Colonic mucosa (tissue), 4 donors: ENCODE measurements at regions not wholly inside any gene's neighbourhood (a gene's known extent, or its start where the extent isn't known, plus 50 kb on each side); places are given as distances from the start of the nearest gene placed in this dataset.
"Not testable (repeated sequence)": the region's sequence is repeated elsewhere in the genome, so short reads cannot be mapped to it uniquely, and the experiment has no call there.

Experiments used
- DNase-seq: peaks from one replicate; pipeline ENCODE4 v3.0.0-alpha.2; 2020
- H3K27ac ChIP-seq: fragments of 200-600 bp; one replicate; pipeline ENCODE4 v1.8.0; 2021
- H3K27me3 ChIP-seq: fragments of 200-600 bp; one replicate; pipeline ENCODE4 v1.8.0; 2021
- H3K36me3 ChIP-seq: fragments of 200-600 bp; one replicate; pipeline ENCODE4 v1.8.0; 2021
- H3K4me1 ChIP-seq: fragments of 200-600 bp; one replicate; pipeline ENCODE4 v1.8.0; 2021; ENCODE audit warnings: mild to moderate bottlenecking
- H3K4me3 ChIP-seq: fragments of 200-600 bp; one replicate; pipeline ENCODE4 v1.8.0; 2021
- H3K9ac ChIP-seq, 2 donors: one replicate each; pipeline ENCODE4 v1.7.0; 2013; ENCODE audit warnings: control low read depth in 2 of 2, low read depth in 2 of 2, low read length in 2 of 2
- H3K9me3 ChIP-seq: fragments of 200-600 bp; one replicate; pipeline ENCODE4 v1.8.0; 2021
- CTCF ChIP-seq: fragments of 200-600 bp; IDR thresholded peaks from one replicate; pipeline ENCODE4 v1.8.0; 2022; ENCODE audit warnings: antibody characterized with exemption, mild to moderate bottlenecking
- intact Hi-C: fragments of 100-400 bp; cut with DNase I; formaldehyde crosslinking; loops from one replicate; pipeline ENCODE4 v1.14.1; 2022
- donor health status: healthy.
- donor health status: DM: no; HTN: no; CAD: no.
- donor health status: DM: no; HTN: no; CAD: no.

- Histone ChIP-seq H3K9ac (no peak overlapping the region), H3K36me3 (no peaks in the 10 kb centered on the region), H3K27ac (no peak overlapping the region), H3K9me3 (no peaks in the 10 kb centered on the region), H3K27me3 (no peaks in the 10 kb centered on the region), H3K4me3 (no peak overlapping the region), H3K4me1 (no peaks in the 10 kb centered on the region)
- no peak for TF ChIP-seq CTCF
- intact Hi-C loops = no loop called here
- DNase-seq = no peak
These were observed 119.3 kb upstream of the CALCR start for GRCh38 chr7:93693796-93694195.

- TF ChIP-seq CTCF = no peak
- Histone ChIP-seq H3K4me1 (no peaks in the 10 kb centered on the region), H3K27me3 (no peaks in the 10 kb centered on the region), H3K9ac (no peak overlapping the region), H3K27ac (no peak overlapping the region), H3K36me3 (no peaks in the 10 kb centered on the region), H3K4me3 (no peak overlapping the region), H3K9me3 (no peaks in the 10 kb centered on the region)
- DNase-seq = no peak
- intact Hi-C loops = no loop called here
These were observed 115.5 kb upstream of the CALCR start for GRCh38 chr7:93690021-93690420.

GRCh38 chr7:93678185-93678584 is 103.7 kb upstream of the CALCR start:
- Histone ChIP-seq H3K9me3 (no peaks in the 10 kb centered on the region), H3K4me3 (no peak overlapping the region), H3K27ac (no peak overlapping the region), H3K36me3 (no peaks in the 10 kb centered on the region), H3K9ac (no peak overlapping the region), H3K27me3 (no peaks in the 10 kb centered on the region), H3K4me1 (no peaks in the 10 kb centered on the region)
- no peak for DNase-seq
- TF ChIP-seq CTCF = no peak
- intact Hi-C loops = no loop called here

GRCh38 chr7:93663561-93664299 is 89.2 kb upstream of the CALCR start:
- H3K27ac ChIP-seq = no peak overlapping the region
- H3K4me3 ChIP-seq = no peak overlapping the region
- intact Hi-C loops = no loop called here
- TF ChIP-seq CTCF = no peak
- no peak overlapping the region for H3K9ac ChIP-seq
- no peaks in the 10 kb centered on the region for H3K36me3 ChIP-seq
- DNase-seq = no peak
- H3K27me3 ChIP-seq = no peaks in the 10 kb centered on the region
- H3K9me3 ChIP-seq = no peaks in the 10 kb centered on the region
- H3K4me1 ChIP-seq = no peaks in the 10 kb centered on the region

GRCh38 chr7:93658163-93658562 is 83.6 kb upstream of the CALCR start:
- H3K9me3 ChIP-seq, H3K36me3 ChIP-seq, H3K9ac ChIP-seq, intact Hi-C loops, DNase-seq, H3K27me3 ChIP-seq, H3K4me3 ChIP-seq, H3K27ac ChIP-seq, H3K4me1 ChIP-seq: not testable (repeated sequence)

- H3K4me3 ChIP-seq = no peak overlapping the region
- no peak for TF ChIP-seq CTCF
- H3K27me3 ChIP-seq = no peaks in the 10 kb centered on the region
- no peaks in the 10 kb centered on the region for H3K36me3 ChIP-seq
- no peaks in the 10 kb centered on the region for H3K4me1 ChIP-seq
- intact Hi-C loops = no loop called here
- no peak overlapping the region for H3K9ac ChIP-seq
- H3K9me3 ChIP-seq = no peaks in the 10 kb centered on the region
- no peak for DNase-seq
- no peak overlapping the region for H3K27ac ChIP-seq
These were observed 77.2 kb upstream of the CALCR start for GRCh38 chr7:93651603-93652159.
